SIG-M5 treated with dmso at 0.1 percent for 504 hours (cell line): ENCODE measurements at regions not wholly inside any gene's neighbourhood (a gene's known extent, or its start where the extent isn't known, plus 50 kb on each side); places are given as distances from the start of the nearest gene placed in this dataset.
A peak's percentile ranks its signal among the peaks of the same experiment; 100 is the strongest.

Experiments used
- DNase-seq: peaks from one replicate; lab custom pipeline; 2025; ENCODE audit not compliant: unreplicated experiment; lab: John Stamatoyannopoulos, UW

DNA sequence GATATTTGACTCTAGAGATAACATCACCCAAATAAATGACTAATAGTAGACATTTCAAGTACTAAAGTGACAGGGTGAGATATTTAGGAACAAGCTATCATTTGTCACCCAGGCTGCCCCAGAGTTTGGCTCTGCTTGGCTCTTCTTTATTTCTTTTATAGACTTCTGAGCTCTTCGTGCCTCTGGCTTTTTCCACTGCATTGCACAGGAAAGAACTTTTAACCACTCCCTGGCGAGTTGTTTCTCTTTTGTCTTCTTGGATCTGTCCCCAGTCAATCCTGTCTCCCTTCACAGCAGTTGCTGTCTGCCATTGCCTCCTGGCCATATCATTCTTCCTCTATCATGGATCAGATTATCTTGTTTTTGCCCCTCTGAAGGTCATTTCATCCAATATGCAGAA is 339.2 kb upstream of the DCBLD2 start:
- no peak for DNase-seq

DNA sequence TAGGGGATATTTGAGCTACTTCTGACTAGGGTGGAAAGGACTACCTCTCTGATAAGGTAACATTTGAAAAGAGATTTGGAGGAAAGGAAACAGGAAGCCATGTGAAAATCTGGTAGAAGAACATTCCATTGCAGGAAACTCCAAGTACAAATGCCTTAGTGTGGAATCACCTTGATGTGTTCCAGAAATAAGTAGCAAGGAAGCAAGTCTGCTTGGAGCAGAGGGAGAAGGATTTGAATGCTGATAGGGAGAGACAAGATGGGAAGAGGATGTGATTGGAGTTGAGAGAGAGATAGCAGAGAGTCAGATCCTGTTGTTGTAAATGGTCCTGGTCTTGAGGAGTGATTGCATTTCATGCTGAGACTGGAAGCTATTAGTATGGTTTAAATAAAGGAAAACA is 335.1 kb upstream of the DCBLD2 start:
- DNase-seq: no peak

DNA sequence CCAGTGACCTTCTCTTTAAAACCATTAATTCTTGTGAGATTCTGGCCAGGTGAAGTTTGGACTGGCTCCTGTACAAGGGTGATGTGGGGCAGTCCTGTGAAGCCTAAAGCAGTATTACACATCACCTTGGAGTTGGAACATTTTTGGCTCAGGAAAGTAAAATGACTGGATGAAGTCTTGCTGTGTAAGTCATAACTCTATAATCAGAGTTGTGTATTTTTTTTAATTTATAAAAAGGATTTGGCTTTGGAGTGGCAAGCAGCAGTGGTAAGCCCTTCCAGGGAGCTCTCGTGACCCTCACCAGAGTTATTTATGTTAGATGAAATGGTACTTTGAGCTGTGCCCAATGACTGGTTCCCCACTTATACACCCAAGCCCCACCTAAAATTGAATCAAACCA is 331.2 kb upstream of the DCBLD2 start:
- DNase-seq: no peak

DNA sequence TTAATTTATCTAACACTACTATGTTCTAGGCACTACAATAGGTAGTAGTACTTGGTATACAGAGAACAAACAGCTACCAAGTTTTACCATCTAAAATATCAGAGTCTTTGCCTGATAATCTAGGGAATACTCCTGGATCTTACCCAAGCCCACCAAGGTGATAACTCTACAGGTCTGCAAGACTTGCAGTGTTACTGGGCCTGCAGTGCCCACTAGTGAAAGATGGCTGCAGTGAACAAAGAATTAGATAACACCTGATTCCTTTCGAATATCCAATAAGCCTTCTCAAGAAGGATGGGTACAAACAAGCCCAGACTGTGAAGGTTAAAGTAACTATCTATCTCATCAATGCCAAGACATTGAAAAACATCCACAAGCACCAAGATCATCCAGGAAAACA is 317.0 kb upstream of the DCBLD2 start:
- no peak for DNase-seq

DNA sequence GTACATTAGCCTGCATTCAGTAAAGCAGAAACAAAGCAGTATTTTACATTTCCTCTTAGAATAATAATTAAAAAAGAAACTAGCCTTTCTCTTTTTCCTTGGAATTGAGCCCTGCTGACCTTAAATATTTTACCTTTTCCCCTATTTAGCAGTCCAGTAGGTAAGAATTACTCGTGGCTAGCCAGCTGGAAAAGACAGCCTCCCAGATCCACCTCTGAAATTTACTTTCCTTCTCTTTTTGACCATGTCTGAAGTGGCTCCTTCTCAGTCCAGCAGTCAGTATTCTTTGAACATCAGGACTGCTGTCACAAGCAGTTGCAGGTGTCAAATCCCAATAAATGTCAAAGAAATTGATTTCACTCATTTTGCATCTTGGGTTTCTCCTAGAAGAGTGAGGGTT is 311.5 kb upstream of the DCBLD2 start:
- no peak for DNase-seq

DNA sequence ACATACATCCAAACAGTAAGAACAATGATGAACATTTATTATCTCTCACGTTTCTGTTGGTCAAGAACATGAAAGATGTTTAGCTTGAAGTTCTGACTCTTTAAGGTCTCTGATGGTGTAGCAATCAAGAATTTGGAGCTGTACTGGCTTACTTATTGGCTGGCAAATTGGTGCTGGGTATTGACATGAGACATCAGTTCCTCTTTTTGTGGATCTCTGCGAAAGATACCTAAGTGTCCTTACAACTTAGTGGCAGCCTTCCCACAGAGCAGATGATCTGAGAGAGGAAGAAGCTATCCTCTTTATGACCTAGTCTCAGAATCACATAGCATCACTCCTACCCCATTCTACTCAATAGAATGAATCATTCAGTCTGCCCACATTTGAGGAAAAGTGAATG is 309.8 kb upstream of the DCBLD2 start:
- DNase-seq: peak; percentile 6

DNA sequence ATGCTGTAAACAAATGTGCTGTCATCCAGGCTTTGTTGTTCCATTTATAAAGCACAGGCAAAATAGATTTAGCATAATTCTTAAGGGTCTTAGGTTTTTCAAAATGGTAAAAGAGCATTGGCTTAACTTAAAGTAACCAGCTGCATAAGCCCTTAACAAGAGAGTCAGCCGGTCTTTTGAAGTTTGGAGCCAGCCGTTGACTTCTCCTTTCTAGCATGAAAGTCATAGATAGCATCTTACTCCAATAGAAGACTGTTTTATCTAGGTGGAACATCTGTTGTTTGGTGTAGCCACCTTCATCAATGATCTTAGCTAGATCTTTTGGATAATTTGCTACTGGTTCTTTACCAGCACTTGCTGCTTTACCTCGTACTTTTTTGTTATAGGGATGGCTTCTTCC is 297.5 kb upstream of the DCBLD2 start:
- DNase-seq: no peak

DNA sequence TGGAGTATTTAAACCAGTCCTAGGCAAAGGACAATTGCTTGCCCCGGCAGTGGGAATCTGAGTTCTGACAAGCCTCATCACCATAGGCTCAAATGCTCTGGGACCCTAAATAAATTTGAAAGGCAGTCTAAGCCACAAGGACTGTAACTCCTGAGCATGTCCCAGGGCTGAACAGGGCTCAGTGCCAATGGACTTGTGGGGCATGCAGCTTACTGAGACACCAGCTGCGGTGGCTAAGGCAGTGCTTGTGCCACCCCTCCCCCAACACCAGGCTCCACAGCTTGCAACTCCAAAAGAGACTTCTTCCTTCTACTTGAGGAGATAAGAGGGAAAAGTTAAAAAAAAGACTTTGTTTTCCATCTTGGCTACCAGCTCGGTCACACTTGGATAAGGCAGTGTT is 289.7 kb upstream of the DCBLD2 start:
- DNase-seq: no peak

DNA sequence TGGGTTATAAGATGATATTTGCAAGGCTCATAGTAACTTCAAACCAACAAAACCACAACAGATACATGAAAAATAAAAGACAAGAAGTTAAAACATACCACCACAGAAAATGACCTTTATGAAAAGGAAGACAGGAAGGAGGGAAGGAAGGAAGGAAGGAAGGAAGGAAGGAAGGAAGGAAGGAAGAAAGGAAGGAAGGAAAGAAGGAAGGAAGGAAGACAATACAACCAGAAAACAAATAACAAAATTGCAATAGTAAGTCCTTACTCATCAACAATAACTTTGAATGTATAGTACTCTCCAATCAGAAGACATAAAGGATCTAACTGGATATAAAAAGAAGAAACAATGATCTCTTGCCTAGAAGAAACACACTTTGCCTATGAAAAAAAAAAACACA is 287.4 kb upstream of the DCBLD2 start:
- DNase-seq: no peak

DNA sequence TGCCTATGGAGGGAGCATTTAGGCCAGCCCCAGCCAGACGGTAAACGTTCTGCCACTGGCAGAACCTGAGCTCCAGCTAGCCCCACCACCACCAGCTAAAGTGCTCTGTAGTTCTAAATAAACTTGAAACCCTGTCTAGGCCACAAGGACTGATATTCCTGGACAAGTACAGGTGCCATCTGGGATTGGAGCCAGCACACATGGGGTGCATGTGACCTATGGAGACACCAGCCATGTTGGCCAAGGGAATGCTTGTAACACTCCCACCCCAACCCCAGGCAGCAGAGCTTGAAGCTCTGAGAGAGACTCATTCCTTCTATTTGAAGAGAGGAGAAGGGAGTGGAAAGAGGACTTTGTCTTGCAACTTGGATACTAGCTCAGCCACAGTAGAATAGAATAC is 284.5 kb upstream of the DCBLD2 start:
- DNase-seq: no peak

DNA sequence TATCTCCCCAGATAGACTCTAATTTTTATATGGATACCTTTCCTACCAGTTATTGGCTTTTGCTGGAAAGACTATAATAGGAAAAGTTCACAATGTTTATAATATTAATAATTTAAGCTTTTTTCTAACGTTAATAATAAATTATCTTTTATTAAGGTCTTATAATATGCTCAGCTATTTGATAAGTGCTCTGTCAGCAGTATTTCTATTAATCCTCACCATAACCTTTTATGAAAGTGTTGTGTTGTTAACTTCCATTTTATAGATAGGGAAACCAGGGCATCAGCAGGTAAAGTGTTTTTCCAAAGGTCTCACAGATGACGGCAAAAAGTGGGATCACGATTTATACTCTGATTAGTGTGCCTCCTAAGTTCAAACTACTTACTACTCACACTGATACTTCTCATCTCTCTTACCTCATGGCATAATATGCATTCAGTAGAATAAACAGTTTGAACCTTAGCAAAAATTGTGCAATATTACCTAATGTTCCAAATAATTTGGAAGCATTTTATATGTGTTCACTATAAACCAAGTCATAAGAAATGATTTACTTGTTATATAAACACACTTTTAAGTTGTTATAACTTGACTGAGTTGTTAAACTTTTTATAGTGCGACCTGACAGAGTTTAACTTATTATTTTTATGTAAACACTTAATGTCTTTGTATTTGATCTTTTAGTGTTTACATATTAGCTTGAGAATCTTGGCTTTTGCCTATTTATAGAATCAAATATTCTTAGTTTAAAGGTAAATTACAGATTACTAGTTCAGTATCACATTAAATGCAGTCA is 274.9 kb upstream of the DCBLD2 start:
- DNase-seq: no peak

DNA sequence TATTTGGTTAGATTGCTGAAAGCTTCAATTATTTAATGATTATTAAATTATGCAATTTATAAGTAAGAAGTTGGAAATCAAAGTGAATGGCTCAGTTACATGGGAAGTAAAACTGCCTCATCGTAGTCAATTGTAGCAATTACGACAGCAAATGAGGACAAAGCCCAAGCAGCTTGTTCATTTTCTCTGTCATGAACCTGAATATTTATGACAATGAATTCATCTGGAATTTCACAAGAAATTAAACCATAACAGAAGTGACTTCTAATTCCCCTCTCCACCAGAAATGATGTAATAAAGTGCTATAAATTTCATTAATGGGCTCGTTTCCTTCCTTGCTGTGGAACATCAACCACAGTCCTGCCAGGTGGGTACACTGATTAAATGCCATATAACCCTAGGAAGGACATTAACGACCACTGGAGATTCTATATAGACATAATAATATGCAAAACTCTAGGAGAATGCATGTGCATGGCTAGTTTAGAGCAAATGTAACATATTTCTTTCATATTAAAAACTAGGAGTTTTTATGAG is 273.8 kb upstream of the DCBLD2 start:
- DNase-seq: no peak

DNA sequence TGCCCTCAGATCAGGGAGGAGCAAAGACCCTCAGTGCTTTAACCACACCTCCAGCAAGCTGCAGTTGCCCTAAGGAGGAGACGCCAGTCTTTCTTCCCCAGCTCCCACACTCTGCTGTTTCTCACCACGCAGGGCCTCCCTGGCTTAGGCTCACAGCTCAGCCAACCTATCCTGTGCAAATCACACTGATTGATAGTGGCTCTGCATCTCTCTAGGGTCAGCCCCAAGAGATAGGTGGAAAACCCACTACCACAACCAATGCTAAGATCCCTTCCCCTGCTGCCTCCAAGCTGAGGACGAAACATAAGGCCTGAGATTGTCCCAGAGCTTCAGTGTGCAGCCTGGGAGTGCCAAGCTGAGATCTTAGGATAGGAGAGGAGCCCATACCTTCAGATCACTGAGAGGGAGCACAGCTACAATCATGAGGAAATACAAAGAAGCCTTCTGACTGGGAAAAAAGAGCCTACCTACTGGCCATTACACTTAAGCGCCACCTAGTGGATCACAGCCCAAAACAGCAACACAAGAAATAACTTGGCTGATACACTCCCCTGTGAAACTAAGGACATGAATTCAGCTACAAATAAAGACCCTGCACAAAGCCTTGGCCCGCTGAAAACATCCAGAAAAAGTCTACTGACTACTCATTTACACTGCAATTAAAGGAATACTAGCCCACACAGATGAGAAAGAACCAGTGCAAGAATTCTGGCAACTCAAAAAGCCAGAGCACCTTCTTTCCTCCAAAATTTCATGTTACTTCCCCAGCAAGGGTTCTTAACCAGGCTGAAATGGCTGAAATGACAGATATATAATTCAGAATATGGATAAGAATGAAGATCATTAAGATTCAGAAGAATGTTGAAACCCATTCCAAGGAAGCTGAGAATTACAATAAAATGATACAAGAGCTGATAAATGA is 271.5 kb upstream of the DCBLD2 start:
- peak; percentile 84 for DNase-seq

DNA sequence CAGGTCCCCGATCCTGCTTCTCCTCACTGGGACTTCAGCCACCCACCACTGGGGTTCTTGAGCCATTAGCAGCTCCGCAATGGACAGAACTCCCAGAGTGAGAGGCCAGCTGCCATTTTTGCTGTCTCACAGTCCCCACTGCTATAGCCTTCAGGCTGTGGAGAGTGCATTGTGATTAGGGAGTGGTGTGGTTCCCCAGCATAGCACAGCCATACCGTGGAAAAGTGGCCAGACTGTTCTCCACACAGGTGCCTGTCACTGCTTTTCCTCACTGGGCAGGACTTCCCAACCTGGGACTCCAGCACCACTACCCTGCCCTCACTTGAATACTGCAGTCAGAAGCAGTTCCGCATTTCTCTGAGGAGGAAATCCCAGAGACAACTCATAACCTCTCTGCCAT is 270.3 kb upstream of the DCBLD2 start:
- DNase-seq: no peak

DNA sequence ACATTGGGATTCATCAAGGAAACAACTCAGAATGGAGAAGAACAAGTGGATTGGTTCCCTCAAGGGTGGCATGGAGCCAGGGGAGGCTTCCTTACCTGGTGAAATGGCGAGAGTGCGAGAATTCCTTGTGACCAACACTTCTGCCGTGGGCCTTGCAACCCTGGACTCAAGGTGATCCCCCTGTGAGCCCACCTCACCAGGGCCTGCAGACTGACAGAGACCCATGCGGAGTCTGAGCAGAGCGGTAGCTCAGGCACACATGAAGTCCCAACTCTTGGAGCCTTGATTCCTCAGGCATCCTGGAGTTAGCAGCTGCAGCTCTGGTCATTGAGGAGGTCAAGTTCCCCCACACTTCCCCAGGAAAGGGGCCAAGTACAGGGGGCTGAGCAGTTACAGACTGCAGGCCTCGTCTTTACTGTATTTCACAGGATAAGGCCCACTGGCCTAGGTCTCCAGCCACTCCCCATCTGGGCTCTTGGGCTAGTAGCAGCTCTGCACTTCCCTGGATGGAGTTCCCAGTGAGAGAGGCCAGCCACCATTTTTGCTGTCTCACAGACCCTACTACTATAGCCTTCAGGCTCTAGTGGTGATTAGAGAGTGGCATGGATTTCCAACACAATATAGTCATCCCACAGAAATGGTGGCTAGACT is 269.5 kb upstream of the DCBLD2 start:
- DNase-seq: no peak

DNA sequence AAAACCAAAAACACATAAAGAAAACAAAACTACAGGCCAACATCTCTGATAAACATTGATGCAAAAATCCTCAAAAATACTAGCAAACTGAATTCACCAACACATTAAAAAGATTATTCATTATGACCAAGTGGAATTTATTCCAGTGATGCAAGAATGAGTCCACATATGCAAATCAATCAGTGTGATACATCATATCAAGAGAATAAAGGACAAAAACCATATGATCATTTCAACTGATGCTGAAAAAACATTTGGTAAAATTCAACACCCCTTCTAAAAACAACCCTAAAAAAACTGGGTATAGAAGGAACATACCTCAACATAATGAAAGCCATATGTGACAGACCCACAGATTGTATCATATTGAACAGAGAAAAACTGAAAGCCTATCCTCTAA is 265.6 kb upstream of the DCBLD2 start:
- DNase-seq: no peak

DNA sequence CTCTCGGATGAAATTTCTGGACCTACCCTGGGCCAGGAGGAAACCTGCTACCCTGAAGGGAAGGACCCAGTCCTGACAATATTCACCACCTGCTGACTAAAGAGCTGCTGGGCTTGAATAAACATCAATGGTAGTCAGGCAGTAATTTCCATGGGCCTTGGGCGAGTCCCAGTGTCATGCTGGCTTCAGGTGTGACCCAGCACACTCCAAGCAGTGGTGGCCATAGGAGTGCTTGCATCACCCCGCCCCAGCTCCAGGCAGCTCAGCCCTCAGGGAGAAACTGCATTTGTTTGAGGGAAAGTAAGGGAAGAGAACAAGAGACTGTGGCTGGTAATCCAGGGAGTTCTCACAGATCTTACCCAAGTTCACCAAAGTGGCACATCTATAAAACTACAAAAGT is 261.8 kb upstream of the DCBLD2 start:
- DNase-seq: no peak

DNA sequence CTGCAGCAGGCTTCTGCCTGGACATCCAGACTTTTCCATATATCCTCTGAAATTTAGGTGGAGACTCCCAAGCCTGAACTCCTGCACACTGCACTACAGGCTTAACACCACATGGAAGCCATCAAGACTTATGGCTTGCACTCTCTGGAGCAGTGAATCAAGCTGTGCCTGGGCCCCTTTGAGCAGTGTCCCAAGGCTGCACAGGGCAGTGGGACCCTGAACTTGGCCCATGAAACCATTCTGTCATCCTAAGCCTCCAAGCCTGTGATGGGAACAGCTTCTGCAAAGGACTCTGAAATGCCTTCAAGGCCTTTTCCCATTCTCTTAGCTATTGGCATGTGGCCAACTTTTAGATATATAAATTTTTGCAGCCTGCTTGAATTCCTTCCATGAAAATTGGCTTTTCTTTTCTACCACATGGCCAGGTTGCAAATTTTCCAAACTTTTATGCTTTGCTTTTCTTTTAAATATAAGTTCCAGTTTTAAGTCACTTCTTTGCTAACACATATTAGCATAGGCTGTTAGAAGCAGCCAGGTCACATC is 257.8 kb upstream of the DCBLD2 start:
- no peak for DNase-seq

DNA sequence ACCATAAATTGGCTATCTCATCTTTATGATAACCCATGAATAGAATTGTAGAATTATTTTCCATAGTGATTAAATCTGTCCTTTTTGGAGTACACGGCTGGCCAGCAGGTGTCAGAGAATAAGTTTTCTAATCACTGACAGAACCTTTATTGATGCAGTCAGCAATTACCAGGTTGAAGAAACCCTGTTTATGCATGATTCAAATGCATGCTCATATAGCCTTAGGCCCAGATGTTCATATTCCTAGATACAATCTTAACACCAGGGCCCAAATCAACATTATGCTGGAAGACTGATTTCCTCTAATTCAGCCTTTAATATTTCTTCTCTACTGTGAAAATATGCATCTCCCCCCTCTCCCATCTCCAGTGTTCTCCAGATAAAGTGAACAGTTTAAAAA is 243.5 kb upstream of the DCBLD2 start:
- no peak for DNase-seq

DNA sequence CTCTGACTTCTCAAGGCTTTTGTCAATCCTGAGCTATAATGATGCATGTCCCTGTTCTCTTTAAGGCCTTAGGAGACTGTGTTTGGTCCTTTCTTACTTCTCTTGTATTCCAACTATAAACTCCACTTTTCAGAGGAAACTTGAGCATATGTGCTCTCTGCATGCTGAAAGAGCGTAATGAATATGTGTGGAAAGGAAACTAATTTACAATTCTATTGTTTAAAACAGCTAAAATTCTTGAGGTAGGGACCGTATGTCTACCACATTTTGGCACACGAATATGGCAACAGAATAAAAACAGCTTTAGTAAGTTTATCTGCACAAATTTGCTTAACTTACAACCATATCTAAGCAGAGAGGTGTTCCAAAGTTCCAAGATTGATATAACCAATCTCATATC is 242.0 kb upstream of the DCBLD2 start:
- no peak for DNase-seq

DNA sequence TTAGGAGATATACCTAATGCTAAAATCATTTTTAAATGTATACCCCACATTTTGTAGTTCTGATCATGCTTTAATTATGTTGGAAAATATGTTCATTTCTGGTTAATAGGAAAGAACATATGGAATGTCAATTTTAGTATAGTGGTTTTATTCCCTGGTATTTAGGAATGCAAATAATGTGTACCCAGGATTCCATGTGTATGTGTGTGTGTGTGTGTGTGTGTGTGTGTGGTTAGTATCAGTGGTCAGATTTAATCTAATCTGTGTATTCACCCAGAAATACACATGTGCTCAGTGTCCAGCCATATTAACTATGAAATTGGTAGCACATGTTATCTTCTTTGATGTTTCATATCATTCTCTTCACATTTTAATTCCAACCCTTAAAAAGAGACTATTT is 233.5 kb upstream of the DCBLD2 start:
- no peak for DNase-seq
